Lung (tissue), 11 donors: ENCODE measurements at regions not wholly inside any gene's neighbourhood (a gene's known extent, or its start where the extent isn't known, plus 50 kb on each side); places are given as distances from the start of the nearest gene placed in this dataset.
A peak's percentile ranks its signal among the peaks of the same experiment; 100 is the strongest.

Experiments used
- ATAC-seq: fragments of 200-7000 bp; cut with Tn5 transposase; one replicate; pipeline ENCODE4 v1.9.1; 2020; ENCODE audit warnings: moderate number of reproducible peaks; ENCODE audit not compliant: insufficient read depth, low FRiP score
- DNase-seq, 3 donors: peaks; one replicate each; pipeline ENCODE4 v3.0.0-alpha.2; 2013 to 2017
- H3K27ac ChIP-seq, 2 donors: one replicate each; pipeline ENCODE4 v1.5.1; 2013; ENCODE audit warnings: mild to moderate bottlenecking in 2 of 2, moderate library complexity in 2 of 2, control low read depth in 1 of 2, inconsistent platforms in 1 of 2, low read depth in 1 of 2, low read length in 1 of 2
- H3K27me3 ChIP-seq, 3 donors: one replicate each; pipeline ENCODE4 v1.5.1; 2013; ENCODE audit warnings: low read length in 2 of 3; ENCODE audit not compliant: control insufficient read depth in 3 of 3, insufficient read depth in 3 of 3
- H3K36me3 ChIP-seq, 4 donors: one replicate each; pipeline ENCODE4 v1.5.1; 2013; ENCODE audit warnings: low read length in 4 of 4, mild to moderate bottlenecking in 1 of 4, moderate library complexity in 1 of 4; ENCODE audit not compliant: control insufficient read depth in 4 of 4, insufficient read depth in 4 of 4
- H3K4me1 ChIP-seq, 5 donors: one replicate each; pipeline ENCODE4 v1.5.1; 2013; ENCODE audit warnings: low read length in 5 of 5, mild to moderate bottlenecking in 2 of 5, moderate library complexity in 1 of 5; ENCODE audit not compliant: control insufficient read depth in 5 of 5, insufficient read depth in 5 of 5
- H3K4me3 ChIP-seq: one replicate; pipeline ENCODE4 v1.5.1; 2013; ENCODE audit warnings: mild to moderate bottlenecking, control low read depth, moderate library complexity
- H3K9ac ChIP-seq, 2 donors: one replicate each; pipeline ENCODE4 v1.5.1; 2013; ENCODE audit warnings: low read length in 2 of 2, control low read depth in 1 of 2; ENCODE audit not compliant: insufficient read depth in 1 of 2
- H3K9me3 ChIP-seq, 4 donors: one replicate each; pipeline ENCODE4 v1.5.1; 2013; ENCODE audit warnings: low read length in 3 of 4, mild to moderate bottlenecking in 1 of 4, moderate library complexity in 1 of 4; ENCODE audit not compliant: control insufficient read depth in 4 of 4, insufficient read depth in 3 of 4
- WGBS, 2 donors: extraction: QIAGEN DNeasy Blood & Tissue Kit; methylation state at CpG; one replicate each; pipeline ENCODE4 v1.1.7; 2013; 5-methylcytosine and 5-hydroxymethylcytosine counted together
- TF ChIP-seq, protein P1 (sequence below): IDR thresholded peaks from 2 replicates; pipeline ENCODE4 v1.5.1; 2012; ENCODE audit warnings: mild to moderate bottlenecking; ENCODE audit errors: control extremely low read depth, extremely low read depth
- donor health status: control.
- donor health status: control.
- donor health status: Bipolar disorder and iron deficiency.
- donor health status: healthy.
- donor health status: DM: yes; HTN: yes; CAD: no.

GRCh38 chr18:59067873-59068272 is 71.8 kb upstream of the SEC11C start:
- WGBS, 2 donors = 72 to 74% methylated on average over 2 of the region's 2 CpGs
- no peak overlapping the region for H3K4me3 ChIP-seq

GRCh38 chr18:59068276-59069071 is 71.2 kb upstream of the SEC11C start:
- H3K9ac ChIP-seq = no peak overlapping the region
- 87 to 92% methylated on average over 12 of the region's 12 CpGs for WGBS, 2 donors

More at GRCh38 chr18:59067873-59068272, 71.8 kb upstream of the SEC11C start:
- no peaks in the 10 kb centered on the region for H3K36me3 ChIP-seq
- H3K4me1 ChIP-seq = peaks cover 0 to 2% (median 0%) of the 10 kb centered on the region in 5 donors
- DNase-seq (peak in 1 of 3 donors; percentile 15), ATAC-seq (no peak)
- H3K27me3 ChIP-seq = no peaks in the 10 kb centered on the region
- TF ChIP-seq, protein P1, sequence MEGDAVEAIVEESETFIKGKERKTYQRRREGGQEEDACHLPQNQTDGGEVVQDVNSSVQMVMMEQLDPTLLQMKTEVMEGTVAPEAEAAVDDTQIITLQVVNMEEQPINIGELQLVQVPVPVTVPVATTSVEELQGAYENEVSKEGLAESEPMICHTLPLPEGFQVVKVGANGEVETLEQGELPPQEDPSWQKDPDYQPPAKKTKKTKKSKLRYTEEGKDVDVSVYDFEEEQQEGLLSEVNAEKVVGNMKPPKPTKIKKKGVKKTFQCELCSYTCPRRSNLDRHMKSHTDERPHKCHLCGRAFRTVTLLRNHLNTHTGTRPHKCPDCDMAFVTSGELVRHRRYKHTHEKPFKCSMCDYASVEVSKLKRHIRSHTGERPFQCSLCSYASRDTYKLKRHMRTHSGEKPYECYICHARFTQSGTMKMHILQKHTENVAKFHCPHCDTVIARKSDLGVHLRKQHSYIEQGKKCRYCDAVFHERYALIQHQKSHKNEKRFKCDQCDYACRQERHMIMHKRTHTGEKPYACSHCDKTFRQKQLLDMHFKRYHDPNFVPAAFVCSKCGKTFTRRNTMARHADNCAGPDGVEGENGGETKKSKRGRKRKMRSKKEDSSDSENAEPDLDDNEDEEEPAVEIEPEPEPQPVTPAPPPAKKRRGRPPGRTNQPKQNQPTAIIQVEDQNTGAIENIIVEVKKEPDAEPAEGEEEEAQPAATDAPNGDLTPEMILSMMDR = no peak
- no peak overlapping the region for H3K27ac ChIP-seq
- no peak overlapping the region for H3K9ac ChIP-seq
- no peaks in the 10 kb centered on the region for H3K9me3 ChIP-seq

GRCh38 chr18:59070181-59070912 is 69.3 kb upstream of the SEC11C start:
- Histone ChIP-seq H3K36me3 (no peaks in the 10 kb centered on the region), H3K9ac (no peak overlapping the region), H3K9me3 (no peaks in the 10 kb centered on the region), H3K27me3 (no peaks in the 10 kb centered on the region), H3K27ac (no peak overlapping the region), H3K4me3 (no peak overlapping the region), H3K4me1 (peaks cover 0 to 2% (median 0%) of the 10 kb centered on the region in 5 donors)
- DNase-seq = peak; percentile 84 to 87 (median 86)
- TF ChIP-seq, protein P1 = peak; percentile 78
- peak; percentile 58 for ATAC-seq
- WGBS, 2 donors = 33 to 34% methylated on average over 19 of the region's 19 CpGs

More at GRCh38 chr18:59068276-59069071, 71.2 kb upstream of the SEC11C start:
- no peak for DNase-seq
- H3K27ac ChIP-seq = no peak overlapping the region
- ATAC-seq = no peak
- no peaks in the 10 kb centered on the region for H3K27me3 ChIP-seq
- TF ChIP-seq, protein P1 = no peak
- peaks cover 0 to 2% (median 0%) of the 10 kb centered on the region in 5 donors for H3K4me1 ChIP-seq
- H3K9me3 ChIP-seq = no peaks in the 10 kb centered on the region
- no peaks in the 10 kb centered on the region for H3K36me3 ChIP-seq
- no peak overlapping the region for H3K4me3 ChIP-seq
